GM18502 (cell line): ENCODE measurements at regions not wholly inside any gene's neighbourhood (a gene's known extent, or its start where the extent isn't known, plus 50 kb on each side); places are given as distances from the start of the nearest gene placed in this dataset.

Experiments
- ATAC-seq: cut with Tn5 transposase; IDR thresholded peaks from one replicate; pipeline ENCODE4 v1.9.1; 2021; ENCODE audit warnings: mild to moderate bottlenecking; ENCODE audit not compliant: unreplicated experiment, poor library complexity

DNA sequence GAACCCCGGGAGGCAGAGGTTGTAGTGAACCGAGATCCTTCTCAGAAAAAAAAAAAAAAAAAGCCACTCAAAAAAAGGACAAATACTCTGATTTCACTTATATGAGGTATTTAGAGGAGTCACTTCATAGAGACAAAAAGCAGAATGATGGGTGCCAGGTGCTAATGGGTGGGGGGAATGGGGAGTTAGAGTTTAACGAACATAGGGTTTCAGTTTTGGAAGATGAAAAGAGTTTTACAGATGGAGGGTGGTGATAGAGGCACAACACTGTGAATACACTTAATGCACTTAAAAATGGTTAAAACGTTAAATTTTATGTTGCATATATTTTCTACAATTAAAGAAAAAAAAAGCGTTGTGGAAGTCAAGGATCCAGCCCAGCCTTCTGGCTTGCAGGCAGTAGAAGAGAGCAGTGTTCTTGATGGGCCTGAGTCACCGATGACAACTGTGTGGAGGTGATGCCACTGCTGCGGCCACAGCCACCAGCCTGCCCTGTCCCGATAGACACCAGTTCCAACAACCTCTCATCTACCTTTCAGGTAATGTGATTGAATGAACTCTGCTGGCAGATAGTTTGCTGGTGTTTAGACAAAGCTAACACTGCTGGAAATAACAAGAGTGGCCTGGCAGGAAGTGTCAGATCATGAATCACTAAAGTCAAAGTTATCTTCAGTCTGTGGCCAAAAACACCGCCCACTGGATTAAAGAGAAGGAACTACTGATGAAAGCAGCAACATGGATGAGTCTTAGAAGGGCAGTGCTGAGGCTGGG, 49.9 kb upstream of the COX10 start:
- no peak for ATAC-seq
